KMS-11 (cell line): ENCODE measurements at regions not wholly inside any gene's neighbourhood (a gene's known extent, or its start where the extent isn't known, plus 50 kb on each side); places are given as distances from the start of the nearest gene placed in this dataset.

Experiments used
- H2AFZ ChIP-seq: fragments of 200-600 bp; sonication (generic); 2 replicates; pipeline ENCODE4 v1.6.1; 2016; ENCODE audit warnings: antibody characterized with exemption, mixed run types, low read depth
- H3K27ac ChIP-seq: fragments of 200-600 bp; sonication (generic); 2 replicates; pipeline ENCODE4 v1.6.1; 2016; ENCODE audit warnings: mild to moderate bottlenecking, mixed run types
- H3K27me3 ChIP-seq: fragments of 200-600 bp; sonication (generic); 2 replicates; pipeline ENCODE4 v1.6.1; 2017; ENCODE audit warnings: mild to moderate bottlenecking, low read depth, mixed run types, moderate library complexity; ENCODE audit not compliant: insufficient read depth
- H3K36me3 ChIP-seq: fragments of 200-600 bp; sonication (generic); 2 replicates; pipeline ENCODE4 v1.6.1; 2017; ENCODE audit warnings: mild to moderate bottlenecking, mixed run types; ENCODE audit not compliant: insufficient read depth
- H3K4me1 ChIP-seq: fragments of 200-600 bp; sonication (generic); 2 replicates; pipeline ENCODE4 v1.6.1; 2016; ENCODE audit warnings: mild to moderate bottlenecking, low read depth, mixed run types; ENCODE audit not compliant: poor library complexity, severe bottlenecking
- H3K4me2 ChIP-seq: fragments of 200-600 bp; sonication (generic); 2 replicates; pipeline ENCODE4 v1.7.0; 2016; ENCODE audit warnings: mild to moderate bottlenecking, mixed run types
- H3K4me3 ChIP-seq: fragments of 200-600 bp; sonication (generic); IDR thresholded peaks from 2 replicates; pipeline ENCODE4 v1.6.1; 2017; ENCODE audit warnings: low read depth, low read length, mixed read lengths; ENCODE audit not compliant: insufficient read depth
- H3K79me2 ChIP-seq: fragments of 200-600 bp; sonication (generic); 2 replicates; pipeline ENCODE4 v1.6.1; 2016; ENCODE audit warnings: low read depth, mixed run types; ENCODE audit not compliant: insufficient read depth
- H3K9ac ChIP-seq: fragments of 200-600 bp; sonication (generic); 2 replicates; pipeline ENCODE4 v1.6.1; 2016; ENCODE audit warnings: mild to moderate bottlenecking, mixed run types
- H4K20me1 ChIP-seq: fragments of 200-600 bp; sonication (generic); 2 replicates; pipeline ENCODE4 v1.6.1; 2016; ENCODE audit warnings: mild to moderate bottlenecking, mixed run types; ENCODE audit not compliant: insufficient read depth
- CTCF ChIP-seq: fragments of 200-600 bp; sonication (generic); conservative IDR thresholded peaks from 2 replicates; pipeline ENCODE4 v1.6.1; 2017; ENCODE audit warnings: low read depth, mild to moderate bottlenecking, antibody characterized with exemption, low read length, moderate library complexity, mixed read lengths

- Histone ChIP-seq H3K27ac (no peak overlapping the region), H3K9ac (no peak overlapping the region), H3K79me2 (no peaks in the 10 kb centered on the region), H3K27me3 (no peaks in the 10 kb centered on the region), H3K4me2 (no peak overlapping the region), H3K4me1 (no peaks in the 10 kb centered on the region), H3K4me3 (no peak overlapping the region), H2AFZ (no peak overlapping the region), H4K20me1 (no peaks in the 10 kb centered on the region), H3K36me3 (no peaks in the 10 kb centered on the region)
- no peak for TF ChIP-seq CTCF
Measured at GRCh38 chr6:101281266-101281665, 112.2 kb upstream of the GRIK2 start.

- Histone ChIP-seq H2AFZ (no peak overlapping the region), H3K4me1 (no peaks in the 10 kb centered on the region), H3K27ac (no peak overlapping the region), H3K36me3 (no peaks in the 10 kb centered on the region), H4K20me1 (no peaks in the 10 kb centered on the region), H3K9ac (no peak overlapping the region), H3K27me3 (no peaks in the 10 kb centered on the region), H3K4me3 (no peak overlapping the region), H3K4me2 (no peak overlapping the region), H3K79me2 (no peaks in the 10 kb centered on the region)
- no peak for TF ChIP-seq CTCF
Measured at GRCh38 chr6:101284131-101284530, 109.4 kb upstream of the GRIK2 start.

DNA sequence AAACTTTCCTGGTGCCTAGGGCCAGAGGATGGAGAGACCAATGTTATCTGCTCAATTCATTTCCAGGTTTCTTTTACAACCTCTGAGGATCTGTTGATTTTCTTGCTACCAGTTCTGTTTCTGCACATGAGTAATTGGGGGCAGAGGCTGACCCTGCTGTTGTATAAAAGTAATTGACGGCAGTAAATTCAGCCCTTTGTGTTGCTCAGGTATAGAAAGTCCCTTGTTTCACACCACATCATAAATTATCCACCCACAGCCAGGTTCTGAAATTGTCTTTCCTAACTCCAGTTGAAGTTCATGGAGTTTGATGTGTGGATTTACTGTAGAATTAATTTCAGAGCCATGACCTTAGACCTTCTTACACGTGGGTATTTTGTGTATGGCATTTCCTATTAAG lies 107.4 kb upstream of the GRIK2 start:
- Histone ChIP-seq H2AFZ (no peak overlapping the region), H3K4me2 (no peak overlapping the region), H4K20me1 (no peaks in the 10 kb centered on the region), H3K27me3 (no peaks in the 10 kb centered on the region), H3K79me2 (no peaks in the 10 kb centered on the region), H3K36me3 (no peaks in the 10 kb centered on the region), H3K27ac (no peak overlapping the region), H3K4me3 (no peak overlapping the region), H3K9ac (no peak overlapping the region), H3K4me1 (no peaks in the 10 kb centered on the region)
- no peak for TF ChIP-seq CTCF

- no peak overlapping the region for H3K9ac ChIP-seq
Measured at GRCh38 chr6:101290346-101290745, 103.2 kb upstream of the GRIK2 start.

More at GRCh38 chr6:101290346-101290745, 103.2 kb upstream of the GRIK2 start:
- Histone ChIP-seq H3K4me1 (no peaks in the 10 kb centered on the region), H3K27me3 (no peaks in the 10 kb centered on the region), H3K4me3 (no peak overlapping the region), H4K20me1 (no peaks in the 10 kb centered on the region), H3K4me2 (no peak overlapping the region), H2AFZ (no peak overlapping the region), H3K79me2 (no peaks in the 10 kb centered on the region), H3K36me3 (no peaks in the 10 kb centered on the region), H3K27ac (no peak overlapping the region)
- TF ChIP-seq CTCF = no peak
